HFFc6 (cell line): ENCODE measurements at regions not wholly inside any gene's neighbourhood (a gene's known extent, or its start where the extent isn't known, plus 50 kb on each side); places are given as distances from the start of the nearest gene placed in this dataset.

Source experiments
- DNase-seq: peaks from one replicate; pipeline ENCODE4 v3.0.0-alpha.2; 2018
- H3K27ac Mint-ChIP-seq: 2 replicates; pipeline ENCODE4 v1.8.0; 2020; ENCODE audit warnings: mild to moderate bottlenecking, mixed read lengths
- H3K27me3 Mint-ChIP-seq: 2 replicates; pipeline ENCODE4 v1.8.0; 2021; ENCODE audit warnings: mild to moderate bottlenecking, moderate library complexity, mixed read lengths; ENCODE audit not compliant: insufficient read depth
- H3K36me3 Mint-ChIP-seq: 2 replicates; pipeline ENCODE4 v1.8.0; 2021; ENCODE audit warnings: low read depth, mixed read lengths
- H3K4me1 Mint-ChIP-seq: 2 replicates; pipeline ENCODE4 v1.8.0; 2020; ENCODE audit warnings: low read depth, mixed read lengths
- H3K4me3 Mint-ChIP-seq: 2 replicates; pipeline ENCODE4 v1.8.0; 2020; ENCODE audit warnings: mild to moderate bottlenecking, moderate library complexity, mixed read lengths
- H3K9me3 Mint-ChIP-seq: 2 replicates; pipeline ENCODE4 v1.8.0; 2020; ENCODE audit warnings: mild to moderate bottlenecking, mixed read lengths
- TF ChIP-seq, protein P1 (sequence below): fragments of 200-600 bp; sonication (generic); IDR thresholded peaks from 2 replicates; pipeline ENCODE4 v1.5.0; 2021; ENCODE audit warnings: antibody characterized with exemption, mild to moderate bottlenecking

DNA sequence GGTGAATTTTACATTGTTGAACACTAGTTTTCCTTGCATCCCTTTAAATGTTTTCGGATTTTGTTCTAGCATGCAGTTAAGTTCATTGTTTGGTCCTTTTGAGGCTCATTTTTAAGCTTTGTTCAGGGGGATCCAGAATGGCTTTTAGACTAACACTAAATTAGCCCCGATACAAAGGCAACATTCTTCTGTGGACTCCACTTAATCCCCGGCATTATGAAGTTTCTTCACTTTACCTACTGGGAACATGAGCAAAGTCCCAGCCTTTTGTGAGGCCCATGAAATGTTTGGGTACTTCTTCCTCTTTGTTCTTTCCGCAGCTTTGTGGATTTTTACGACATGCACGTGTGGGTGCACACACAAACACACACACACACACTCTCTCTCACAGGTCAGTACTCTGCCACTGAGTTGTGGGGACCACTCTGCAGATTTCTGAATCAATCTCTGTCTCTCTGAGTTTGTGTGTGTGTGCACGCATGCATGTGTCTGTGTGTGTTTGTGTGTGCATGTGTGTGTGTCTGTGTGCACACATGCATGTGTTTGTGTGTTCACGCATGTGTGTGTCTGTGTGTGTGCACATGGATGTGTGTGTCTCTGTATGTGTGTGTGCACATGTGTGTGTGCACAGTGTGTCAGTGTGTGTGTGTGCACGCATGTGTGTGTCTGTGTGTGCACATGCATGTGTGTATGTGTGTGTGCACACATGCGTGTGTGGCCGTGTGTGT is 240.4 kb upstream of the TNRC6C start:
- Mint-ChIP-seq H3K4me1 (no peaks in the 10 kb centered on the region), H3K27ac (no peak overlapping the region), H3K27me3 (peaks cover 16% of the 10 kb centered on the region), H3K9me3 (no peaks in the 10 kb centered on the region), H3K36me3 (no peaks in the 10 kb centered on the region), H3K4me3 (no peak overlapping the region)
- DNase-seq, result no peak
- TF ChIP-seq, protein P1, sequence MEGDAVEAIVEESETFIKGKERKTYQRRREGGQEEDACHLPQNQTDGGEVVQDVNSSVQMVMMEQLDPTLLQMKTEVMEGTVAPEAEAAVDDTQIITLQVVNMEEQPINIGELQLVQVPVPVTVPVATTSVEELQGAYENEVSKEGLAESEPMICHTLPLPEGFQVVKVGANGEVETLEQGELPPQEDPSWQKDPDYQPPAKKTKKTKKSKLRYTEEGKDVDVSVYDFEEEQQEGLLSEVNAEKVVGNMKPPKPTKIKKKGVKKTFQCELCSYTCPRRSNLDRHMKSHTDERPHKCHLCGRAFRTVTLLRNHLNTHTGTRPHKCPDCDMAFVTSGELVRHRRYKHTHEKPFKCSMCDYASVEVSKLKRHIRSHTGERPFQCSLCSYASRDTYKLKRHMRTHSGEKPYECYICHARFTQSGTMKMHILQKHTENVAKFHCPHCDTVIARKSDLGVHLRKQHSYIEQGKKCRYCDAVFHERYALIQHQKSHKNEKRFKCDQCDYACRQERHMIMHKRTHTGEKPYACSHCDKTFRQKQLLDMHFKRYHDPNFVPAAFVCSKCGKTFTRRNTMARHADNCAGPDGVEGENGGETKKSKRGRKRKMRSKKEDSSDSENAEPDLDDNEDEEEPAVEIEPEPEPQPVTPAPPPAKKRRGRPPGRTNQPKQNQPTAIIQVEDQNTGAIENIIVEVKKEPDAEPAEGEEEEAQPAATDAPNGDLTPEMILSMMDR, result no peak

DNA sequence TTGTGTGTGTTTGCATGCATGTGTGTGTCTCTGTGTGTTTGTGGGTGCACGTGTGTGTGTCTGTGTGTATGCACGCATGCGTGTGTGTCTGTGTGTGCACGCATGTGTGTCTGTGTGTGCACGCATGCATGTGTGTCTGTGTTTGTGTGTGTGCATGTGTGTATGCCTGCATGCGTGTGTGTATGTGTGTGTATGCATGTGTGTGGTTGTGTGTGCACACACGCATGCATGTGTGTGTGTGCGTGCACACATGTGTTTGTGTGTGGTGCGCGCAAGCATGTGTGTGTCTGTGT is 239.9 kb upstream of the TNRC6C start:
- no peaks in the 10 kb centered on the region for H3K4me1 Mint-ChIP-seq
- H3K36me3 Mint-ChIP-seq, result no peaks in the 10 kb centered on the region
- H3K9me3 Mint-ChIP-seq, result no peaks in the 10 kb centered on the region
- TF ChIP-seq, protein P1, result no peak
- no peak overlapping the region for H3K4me3 Mint-ChIP-seq
- H3K27ac Mint-ChIP-seq, result no peak overlapping the region
- H3K27me3 Mint-ChIP-seq, result peaks cover 16% of the 10 kb centered on the region
- no peak for DNase-seq

DNA sequence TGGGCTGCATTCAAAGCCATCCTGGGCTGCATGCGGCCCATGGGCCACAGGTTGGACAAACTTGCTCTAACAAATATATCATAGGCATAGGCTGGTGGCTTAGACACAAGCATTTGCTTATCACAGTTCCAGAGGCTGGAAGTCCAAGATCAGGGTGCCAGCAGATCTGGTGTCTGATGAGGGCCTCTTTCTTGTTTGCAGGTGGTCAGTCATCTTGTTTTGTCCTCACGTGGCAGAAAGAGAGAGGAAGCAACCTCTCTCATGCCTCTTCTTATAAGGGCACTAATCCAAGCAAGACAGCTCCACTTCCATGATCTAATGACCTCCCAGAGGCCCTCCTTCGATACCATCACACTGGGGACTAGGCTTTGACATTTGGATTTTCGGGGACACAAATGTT is 238.7 kb upstream of the TNRC6C start:
- Mint-ChIP-seq H3K36me3 (no peaks in the 10 kb centered on the region), H3K4me3 (no peak overlapping the region), H3K9me3 (no peaks in the 10 kb centered on the region), H3K27me3 (peaks cover 22% of the 10 kb centered on the region), H3K27ac (no peak overlapping the region), H3K4me1 (no peaks in the 10 kb centered on the region)
- TF ChIP-seq, protein P1, result no peak
- no peak for DNase-seq

DNA sequence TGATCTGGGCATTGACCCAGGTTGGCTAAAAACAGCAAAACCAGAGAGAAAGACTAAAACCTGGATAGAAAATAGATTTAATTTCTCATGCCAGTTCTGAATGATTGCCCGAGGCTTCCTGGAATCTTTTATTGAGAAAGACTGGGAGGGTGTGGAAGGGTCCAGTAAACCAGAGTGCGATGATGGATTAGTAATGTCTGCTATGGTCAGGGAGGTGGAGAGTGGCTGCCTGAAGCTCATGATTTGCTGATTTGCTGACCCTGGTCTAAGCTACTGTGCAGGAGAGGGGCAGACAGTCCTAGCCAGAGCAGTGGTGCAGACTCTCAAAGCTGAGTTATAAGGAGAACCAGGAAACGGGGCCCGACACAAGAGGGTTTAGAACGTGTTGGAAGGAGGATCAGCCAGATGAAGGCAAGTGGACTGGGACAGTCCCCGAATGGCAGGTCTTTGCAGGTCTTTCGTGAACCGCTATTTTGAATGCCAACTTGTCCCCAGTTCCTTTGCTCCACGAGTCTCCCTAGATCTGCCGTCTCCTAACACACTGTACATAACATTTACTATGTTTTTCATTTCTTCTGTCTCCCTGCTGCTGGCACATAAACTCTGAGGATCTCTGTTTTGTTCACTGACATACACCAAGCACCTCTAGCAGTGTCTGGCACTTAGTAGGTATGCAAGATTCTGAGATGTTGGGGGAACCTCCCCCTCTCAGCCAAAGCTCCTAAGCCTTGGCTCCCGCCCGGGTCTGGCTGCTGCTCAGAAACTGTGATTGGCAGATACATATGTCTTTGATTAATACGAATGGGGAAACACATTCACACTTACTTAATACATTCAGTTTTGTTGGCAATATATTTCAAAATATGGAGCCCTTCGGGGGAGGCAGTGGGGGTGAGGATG is 237.3 kb upstream of the TNRC6C start:
- Mint-ChIP-seq H3K9me3 (no peaks in the 10 kb centered on the region), H3K27me3 (peaks cover 28% of the 10 kb centered on the region), H3K27ac (no peak overlapping the region), H3K4me3 (no peak overlapping the region), H3K4me1 (no peaks in the 10 kb centered on the region), H3K36me3 (no peaks in the 10 kb centered on the region)
- TF ChIP-seq, protein P1, result no peak
- DNase-seq, result no peak

DNA sequence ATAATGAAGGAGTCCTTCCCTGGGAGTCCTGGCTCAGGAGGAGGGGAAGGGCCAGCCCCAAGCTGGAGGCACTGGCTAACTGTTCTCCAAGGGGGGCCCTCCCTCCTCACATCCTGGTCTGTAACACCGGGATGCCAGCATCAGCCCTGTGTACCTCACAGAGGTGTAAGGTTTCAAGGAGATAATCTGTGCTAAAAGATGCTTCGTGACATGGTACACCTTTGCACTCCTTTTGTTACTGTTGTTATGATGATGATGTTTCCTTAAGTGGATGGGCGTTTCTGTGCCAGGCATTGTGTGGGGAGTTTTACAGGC is 236.7 kb upstream of the TNRC6C start:
- Mint-ChIP-seq H3K36me3 (no peaks in the 10 kb centered on the region), H3K4me3 (no peak overlapping the region), H3K27ac (no peak overlapping the region), H3K9me3 (no peaks in the 10 kb centered on the region), H3K27me3 (peaks cover 28% of the 10 kb centered on the region), H3K4me1 (no peaks in the 10 kb centered on the region)
- TF ChIP-seq, protein P1, result no peak
- no peak for DNase-seq
